Neutrophil (primary cell): ENCODE measurements at regions not wholly inside any gene's neighbourhood (a gene's known extent, or its start where the extent isn't known, plus 50 kb on each side); places are given as distances from the start of the nearest gene placed in this dataset.

ENCODE experiments used
- H3K27ac ChIP-seq: fragments of 200-600 bp; sonication (generic); 2 replicates; pipeline ENCODE4 v1.5.1; 2016; ENCODE audit warnings: mild to moderate bottlenecking, moderate library complexity
- H3K27me3 ChIP-seq: fragments of 200-600 bp; sonication (generic); 2 replicates; pipeline ENCODE4 v1.6.0; 2016; ENCODE audit warnings: mild to moderate bottlenecking
- H3K36me3 ChIP-seq: fragments of 200-600 bp; sonication (generic); 2 replicates; pipeline ENCODE4 v1.5.1; 2017
- H3K4me1 ChIP-seq, 2 experiments: fragments of 200-600 bp in 1 of 2; sonication (generic) in 1 of 2; 1 replicate in 1 of 2; 2 replicates in 1 of 2; pipeline versions ENCODE4 v1.5.1 to v1.6.1; 2013 to 2016; ENCODE audit warnings: low read depth in 1 of 2, low read length in 1 of 2, mild to moderate bottlenecking in 1 of 2, moderate library complexity in 1 of 2; ENCODE audit not compliant: control insufficient read depth in 1 of 2, insufficient read depth in 1 of 2
- H3K4me3 ChIP-seq, 2 experiments: fragments of 200-600 bp in 1 of 2; sonication (generic) in 1 of 2; 1 replicate in 1 of 2; 2 replicates in 1 of 2; pipeline ENCODE4 v1.5.1; 2013 to 2016; ENCODE audit warnings: low read depth in 1 of 2, low read length in 1 of 2, mild to moderate bottlenecking in 1 of 2, moderate library complexity in 1 of 2
- H3K9me3 ChIP-seq: fragments of 200-600 bp; sonication (generic); 2 replicates; pipeline ENCODE4 v1.5.1; 2016
- TF ChIP-seq, protein P1 (sequence below): fragments of 200-600 bp; sonication (generic); IDR thresholded peaks from 2 replicates; pipeline ENCODE4 v1.5.1; 2016; ENCODE audit warnings: antibody characterized with exemption

DNA sequence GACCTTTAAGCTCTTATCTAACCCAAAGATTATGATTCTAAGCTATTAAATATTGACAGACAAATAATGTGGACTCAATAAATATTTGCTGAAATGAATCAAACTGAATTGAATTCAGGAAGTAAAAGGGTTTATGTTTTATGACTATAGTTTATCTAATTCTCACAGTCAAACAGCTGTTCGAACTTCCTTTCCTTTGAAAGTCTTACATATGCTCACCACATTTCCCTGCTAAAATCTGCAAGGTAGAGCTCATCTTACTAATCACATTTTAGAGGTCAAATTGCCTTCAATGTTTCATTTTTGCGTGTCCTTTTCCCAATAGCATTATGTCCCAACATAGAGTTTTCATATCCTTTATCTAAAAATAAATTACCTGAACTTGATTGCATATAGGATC is 154.9 kb upstream of the PPP1R3A start:
- no peaks in the 10 kb centered on the region for H3K36me3 ChIP-seq
- H3K9me3 ChIP-seq, result no peaks in the 10 kb centered on the region
- no peaks in the 10 kb centered on the region for H3K4me1 ChIP-seq
- H3K4me3 ChIP-seq, result no peak overlapping the region
- peaks cover 7% of the 10 kb centered on the region for H3K27me3 ChIP-seq
- no peak overlapping the region for H3K27ac ChIP-seq
- TF ChIP-seq, protein P1, sequence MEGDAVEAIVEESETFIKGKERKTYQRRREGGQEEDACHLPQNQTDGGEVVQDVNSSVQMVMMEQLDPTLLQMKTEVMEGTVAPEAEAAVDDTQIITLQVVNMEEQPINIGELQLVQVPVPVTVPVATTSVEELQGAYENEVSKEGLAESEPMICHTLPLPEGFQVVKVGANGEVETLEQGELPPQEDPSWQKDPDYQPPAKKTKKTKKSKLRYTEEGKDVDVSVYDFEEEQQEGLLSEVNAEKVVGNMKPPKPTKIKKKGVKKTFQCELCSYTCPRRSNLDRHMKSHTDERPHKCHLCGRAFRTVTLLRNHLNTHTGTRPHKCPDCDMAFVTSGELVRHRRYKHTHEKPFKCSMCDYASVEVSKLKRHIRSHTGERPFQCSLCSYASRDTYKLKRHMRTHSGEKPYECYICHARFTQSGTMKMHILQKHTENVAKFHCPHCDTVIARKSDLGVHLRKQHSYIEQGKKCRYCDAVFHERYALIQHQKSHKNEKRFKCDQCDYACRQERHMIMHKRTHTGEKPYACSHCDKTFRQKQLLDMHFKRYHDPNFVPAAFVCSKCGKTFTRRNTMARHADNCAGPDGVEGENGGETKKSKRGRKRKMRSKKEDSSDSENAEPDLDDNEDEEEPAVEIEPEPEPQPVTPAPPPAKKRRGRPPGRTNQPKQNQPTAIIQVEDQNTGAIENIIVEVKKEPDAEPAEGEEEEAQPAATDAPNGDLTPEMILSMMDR, result no peak

DNA sequence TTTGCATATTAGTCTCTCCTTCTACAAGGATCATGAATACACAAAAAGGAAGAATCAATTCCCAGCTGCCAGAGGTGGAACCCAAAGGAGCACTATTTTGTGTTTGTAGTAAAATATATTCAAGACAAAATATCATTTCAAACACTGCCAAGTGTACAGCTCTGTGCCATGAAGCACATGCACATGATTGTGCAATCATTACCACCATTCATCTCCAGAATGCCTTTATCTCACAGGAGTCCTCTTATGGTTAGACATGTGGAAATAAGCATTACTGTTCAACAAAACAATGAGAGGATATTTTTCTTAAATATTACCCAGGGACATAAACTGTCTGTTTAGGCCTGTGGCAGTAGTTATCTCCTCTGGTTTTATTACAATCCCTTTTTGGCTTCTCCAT is 151.4 kb upstream of the PPP1R3A start:
- TF ChIP-seq, protein P1, result no peak
- no peak overlapping the region for H3K4me3 ChIP-seq
- no peaks in the 10 kb centered on the region for H3K9me3 ChIP-seq
- no peaks in the 10 kb centered on the region for H3K27me3 ChIP-seq
- H3K4me1 ChIP-seq, result no peaks in the 10 kb centered on the region
- no peak overlapping the region for H3K27ac ChIP-seq
- H3K36me3 ChIP-seq, result no peaks in the 10 kb centered on the region

- Histone ChIP-seq H3K27ac (no peak overlapping the region), H3K4me1 (no peaks in the 10 kb centered on the region), H3K9me3 (no peaks in the 10 kb centered on the region), H3K27me3 (no peaks in the 10 kb centered on the region), H3K36me3 (no peaks in the 10 kb centered on the region), H3K4me3 (no peak overlapping the region)
- TF ChIP-seq, protein P1, result no peak
Observed at GRCh38 chr7:114062810-114063209, 144.0 kb upstream of the PPP1R3A start.

GRCh38 chr7:114051871-114052331 is 133.1 kb upstream of the PPP1R3A start:
- no peak overlapping the region for H3K4me3 ChIP-seq

DNA sequence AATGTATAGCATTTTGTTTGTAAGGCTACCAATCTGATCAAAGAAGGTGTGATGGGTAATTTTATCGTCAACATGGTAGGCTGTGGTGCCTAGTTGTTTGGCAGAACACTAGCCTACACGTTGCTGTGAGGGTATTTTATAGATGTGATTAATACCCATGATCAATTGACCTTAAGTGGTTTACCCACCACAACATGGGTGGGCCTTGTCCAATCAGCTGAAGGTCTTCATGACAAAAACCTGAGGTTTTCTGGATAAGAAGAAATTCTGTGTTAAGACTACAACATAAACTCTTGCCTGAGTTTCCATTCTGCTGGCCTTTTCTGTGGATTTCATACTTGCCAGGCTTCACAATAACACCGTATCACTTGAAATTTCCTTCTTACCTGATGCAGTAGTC is 131.8 kb upstream of the PPP1R3A start:
- no peak overlapping the region for H3K4me3 ChIP-seq
- H3K27ac ChIP-seq, result no peak overlapping the region
- H3K36me3 ChIP-seq, result no peaks in the 10 kb centered on the region
- peaks cover 0 to 5% of the 10 kb centered on the region in 2 experiments for H3K4me1 ChIP-seq
- TF ChIP-seq, protein P1, result no peak
- H3K27me3 ChIP-seq, result no peaks in the 10 kb centered on the region
- no peaks in the 10 kb centered on the region for H3K9me3 ChIP-seq

More at GRCh38 chr7:114051871-114052331, 133.1 kb upstream of the PPP1R3A start:
- H3K27ac ChIP-seq, result no peak overlapping the region
- H3K27me3 ChIP-seq, result no peaks in the 10 kb centered on the region
- TF ChIP-seq, protein P1, result no peak
- H3K9me3 ChIP-seq, result no peaks in the 10 kb centered on the region
- H3K36me3 ChIP-seq, result no peaks in the 10 kb centered on the region
- H3K4me1 ChIP-seq, result peaks cover 0 to 5% of the 10 kb centered on the region in 2 experiments
